Body of pancreas (tissue), 4 donors: ENCODE measurements at regions not wholly inside any gene's neighbourhood (a gene's known extent, or its start where the extent isn't known, plus 50 kb on each side); places are given as distances from the start of the nearest gene placed in this dataset.

Experiments used
- POLR2A ChIP-seq, 3 donors: fragments of 450-650 bp; IDR thresholded peaks; one replicate each; pipeline ENCODE4 v1.6.1; 2016; ENCODE audit warnings: antibody characterized with exemption in 3 of 3, mild to moderate bottlenecking in 2 of 3
- TF ChIP-seq, protein P1 (sequence below), 7 experiments: fragments of 450-650 bp in 4 of 7; fragments of 200-600 bp in 3 of 7; sonication (generic) in 3 of 7; IDR thresholded peaks; one replicate each; pipeline ENCODE4 v1.5.1; 2016 to 2019; ENCODE audit warnings: antibody characterized with exemption in 7 of 7

DNA sequence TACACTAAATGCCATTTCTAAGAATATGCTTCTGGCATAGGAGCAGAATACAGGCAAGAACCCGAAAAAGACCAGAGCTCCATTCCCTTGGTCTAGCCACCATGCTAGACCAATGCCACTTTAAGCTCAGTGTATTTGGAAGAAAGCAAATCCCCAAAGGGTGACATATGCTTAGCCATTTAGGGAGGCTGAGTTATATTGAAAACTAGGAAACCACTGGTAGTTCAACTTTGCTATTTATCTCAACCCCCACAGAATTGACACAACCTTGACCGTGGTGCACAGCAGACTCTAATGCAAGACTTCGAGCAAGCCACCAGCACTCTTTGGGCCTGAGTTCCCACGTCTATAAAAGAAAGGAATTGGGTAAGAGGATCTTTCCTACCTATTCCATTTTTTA lies 167.9 kb downstream of the ADSS2 start:
- TF ChIP-seq, protein P1, sequence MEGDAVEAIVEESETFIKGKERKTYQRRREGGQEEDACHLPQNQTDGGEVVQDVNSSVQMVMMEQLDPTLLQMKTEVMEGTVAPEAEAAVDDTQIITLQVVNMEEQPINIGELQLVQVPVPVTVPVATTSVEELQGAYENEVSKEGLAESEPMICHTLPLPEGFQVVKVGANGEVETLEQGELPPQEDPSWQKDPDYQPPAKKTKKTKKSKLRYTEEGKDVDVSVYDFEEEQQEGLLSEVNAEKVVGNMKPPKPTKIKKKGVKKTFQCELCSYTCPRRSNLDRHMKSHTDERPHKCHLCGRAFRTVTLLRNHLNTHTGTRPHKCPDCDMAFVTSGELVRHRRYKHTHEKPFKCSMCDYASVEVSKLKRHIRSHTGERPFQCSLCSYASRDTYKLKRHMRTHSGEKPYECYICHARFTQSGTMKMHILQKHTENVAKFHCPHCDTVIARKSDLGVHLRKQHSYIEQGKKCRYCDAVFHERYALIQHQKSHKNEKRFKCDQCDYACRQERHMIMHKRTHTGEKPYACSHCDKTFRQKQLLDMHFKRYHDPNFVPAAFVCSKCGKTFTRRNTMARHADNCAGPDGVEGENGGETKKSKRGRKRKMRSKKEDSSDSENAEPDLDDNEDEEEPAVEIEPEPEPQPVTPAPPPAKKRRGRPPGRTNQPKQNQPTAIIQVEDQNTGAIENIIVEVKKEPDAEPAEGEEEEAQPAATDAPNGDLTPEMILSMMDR (IDR thresholded peaks at IDR 0.05) = no peak
- no peak for TF ChIP-seq POLR2A (IDR thresholded peaks at IDR 0.05)
